Naive thymus-derived CD8-positive, alpha-beta T cell (primary cell): ENCODE measurements at regions not wholly inside any gene's neighbourhood (a gene's known extent, or its start where the extent isn't known, plus 50 kb on each side); places are given as distances from the start of the nearest gene placed in this dataset.
A peak's percentile ranks its signal among the peaks of the same experiment; 100 is the strongest.
"Not testable (repeated sequence)": the region's sequence is repeated elsewhere in the genome, so short reads cannot be mapped to it uniquely, and the experiment has no call there.

ENCODE experiments used
- ATAC-seq, 2 donors: fragments of 150-1000 bp; cut with Tn5 transposase in 1 of 2; sonication (Bioruptor Pico), chemical (Tn5 transposase) in 1 of 2; 1 replicate in 1 of 2; 2 replicates in 1 of 2; pipeline ENCODE4 v1.10.0; 2021; ENCODE audit warnings: mild to moderate bottlenecking in 2 of 2, moderate library complexity in 2 of 2
- POLR2A ChIA-PET: fragments of 350-600 bp; sonication (Branson Sonifier 250); formaldehyde crosslinking; loops from one replicate; lab custom pipeline; 2021; ENCODE audit warnings: antibody characterized with exemption; lab: Charles Lee
- DNase-seq, 10 donors: peaks; one replicate each; pipeline versions ENCODE4 v3.0.0 to v3.0.0-alpha.2; 2020 to 2022
- H3K27ac Mint-ChIP-seq, 10 donors: one replicate each; pipeline ENCODE4 v1.8.0; 2020 to 2022; ENCODE audit warnings: mild to moderate bottlenecking in 10 of 10, mixed read lengths in 10 of 10, moderate library complexity in 4 of 10, inconsistent platforms in 1 of 10
- H3K27me3 Mint-ChIP-seq, 5 donors: one replicate each; pipeline ENCODE4 v1.8.0; 2021 to 2022; ENCODE audit warnings: mixed read lengths in 5 of 5
- H3K36me3 Mint-ChIP-seq, 3 donors: one replicate each; pipeline ENCODE4 v1.8.0; 2020 to 2022; ENCODE audit warnings: mixed read lengths in 3 of 3, mild to moderate bottlenecking in 2 of 3, inconsistent platforms in 1 of 3
- H3K4me1 Mint-ChIP-seq, 4 donors: one replicate each; pipeline ENCODE4 v1.8.0; 2021 to 2022; ENCODE audit warnings: mixed read lengths in 4 of 4
- H3K4me3 Mint-ChIP-seq, 10 donors: one replicate each; pipeline ENCODE4 v1.8.0; 2020 to 2022; ENCODE audit warnings: mild to moderate bottlenecking in 10 of 10, mixed read lengths in 10 of 10, moderate library complexity in 6 of 10, inconsistent platforms in 1 of 10
- H3K9me3 Mint-ChIP-seq, 9 donors: one replicate each; pipeline ENCODE4 v1.8.0; 2020 to 2022; ENCODE audit warnings: mixed read lengths in 9 of 9, mild to moderate bottlenecking in 3 of 9, inconsistent platforms in 1 of 9, moderate library complexity in 1 of 9

GRCh38 chr17:61539728-61540127 lies 51.3 kb downstream of the NACA2 start:
- Mint-ChIP-seq H3K27me3 (peaks cover 7 to 22% (median 9%) of the 10 kb centered on the region in 5 donors), H3K9me3 (peaks cover 6 to 23% (median 11%) of the 10 kb centered on the region in 9 donors)
- H3K36me3 Mint-ChIP-seq, H3K4me1 Mint-ChIP-seq, H3K27ac Mint-ChIP-seq, POLR2A ChIA-PET, DNase-seq, ATAC-seq, H3K4me3 Mint-ChIP-seq: not testable (repeated sequence)

- no peak overlapping the region for H3K27ac Mint-ChIP-seq
- H3K36me3 Mint-ChIP-seq = peaks cover 0 to 5% (median 0%) of the 10 kb centered on the region in 3 donors
- peaks cover 0 to 3% (median 0%) of the 10 kb centered on the region in 4 donors for H3K4me1 Mint-ChIP-seq
- H3K27me3 Mint-ChIP-seq = peaks cover 5 to 12% (median 6%) of the 10 kb centered on the region in 5 donors
- no peak for DNase-seq
- H3K9me3 Mint-ChIP-seq = peaks cover 6 to 23% (median 11%) of the 10 kb centered on the region in 9 donors
- H3K4me3 Mint-ChIP-seq = no peak overlapping the region
- POLR2A ChIA-PET = no interaction called here
- no peak for ATAC-seq
Observed at GRCh38 chr17:61538480-61538879, 52.5 kb downstream of the NACA2 start.

- DNase-seq (no peak), ATAC-seq (no peak)
- Mint-ChIP-seq H3K9me3 (peaks cover 5 to 23% (median 9%) of the 10 kb centered on the region in 9 donors), H3K36me3 (peaks cover 0 to 5% (median 0%) of the 10 kb centered on the region in 3 donors), H3K4me3 (no peak overlapping the region), H3K4me1 (peaks cover 0 to 3% (median 0%) of the 10 kb centered on the region in 4 donors), H3K27ac (no peak overlapping the region), H3K27me3 (peaks cover 2 to 12% (median 5%) of the 10 kb centered on the region in 5 donors)
- POLR2A ChIA-PET = no interaction called here
Observed at GRCh38 chr17:61537264-61537771, 53.7 kb downstream of the NACA2 start.

GRCh38 chr17:61536422-61536955 lies 54.5 kb downstream of the NACA2 start:
- POLR2A ChIA-PET = no interaction called here
- no peak overlapping the region for H3K27ac Mint-ChIP-seq
- ATAC-seq (no peak), DNase-seq (no peak)
- H3K4me3 Mint-ChIP-seq = peak overlapping the region in 4 of 10 donors; percentile 2 to 20 (median 10)
- peaks cover 0 to 4% (median 0%) of the 10 kb centered on the region in 3 donors for H3K36me3 Mint-ChIP-seq
- H3K4me1 Mint-ChIP-seq = peaks cover 0 to 3% (median 0%) of the 10 kb centered on the region in 4 donors
- peaks cover 4 to 20% (median 7%) of the 10 kb centered on the region in 9 donors for H3K9me3 Mint-ChIP-seq
- H3K27me3 Mint-ChIP-seq = peaks cover 2 to 12% (median 5%) of the 10 kb centered on the region in 5 donors
